ENCODE measurements at regions not wholly inside any gene's neighbourhood (a gene's known extent, or its start where the extent isn't known, plus 50 kb on each side); places are given as distances from the start of the nearest gene placed in this dataset.

- no peak for TF ChIP-seq EZH2phosphoT487 (IDR thresholded peaks at IDR 0.05)
- no peak for TF ChIP-seq CTCF (IDR thresholded peaks at IDR 0.05)
Observed at GRCh38 chr18:51821610-51822009, 518.4 kb upstream of the DCC start.

Data from neural progenitor cell (in vitro differentiated cells).